Fibroblast of mammary gland (primary cell): ENCODE measurements at regions not wholly inside any gene's neighbourhood (a gene's known extent, or its start where the extent isn't known, plus 50 kb on each side); places are given as distances from the start of the nearest gene placed in this dataset.

ENCODE experiments used
- DNase-seq: peaks from one replicate; pipeline ENCODE4 v3.0.0-alpha.2; 2010; ENCODE audit warnings: low read depth
- H3K4me3 ChIP-seq: 2 replicates; pipeline ENCODE4 v1.5.1; 2011; ENCODE audit warnings: low read depth, mild to moderate bottlenecking, low read length, moderate library complexity; ENCODE audit not compliant: control insufficient read depth
- TF ChIP-seq, protein P1 (sequence below): conservative IDR thresholded peaks from 2 replicates; pipeline ENCODE4 v1.5.1; 2011; ENCODE audit warnings: low read depth, low read length, inconsistent platforms; ENCODE audit not compliant: control insufficient read depth, insufficient read depth

DNA sequence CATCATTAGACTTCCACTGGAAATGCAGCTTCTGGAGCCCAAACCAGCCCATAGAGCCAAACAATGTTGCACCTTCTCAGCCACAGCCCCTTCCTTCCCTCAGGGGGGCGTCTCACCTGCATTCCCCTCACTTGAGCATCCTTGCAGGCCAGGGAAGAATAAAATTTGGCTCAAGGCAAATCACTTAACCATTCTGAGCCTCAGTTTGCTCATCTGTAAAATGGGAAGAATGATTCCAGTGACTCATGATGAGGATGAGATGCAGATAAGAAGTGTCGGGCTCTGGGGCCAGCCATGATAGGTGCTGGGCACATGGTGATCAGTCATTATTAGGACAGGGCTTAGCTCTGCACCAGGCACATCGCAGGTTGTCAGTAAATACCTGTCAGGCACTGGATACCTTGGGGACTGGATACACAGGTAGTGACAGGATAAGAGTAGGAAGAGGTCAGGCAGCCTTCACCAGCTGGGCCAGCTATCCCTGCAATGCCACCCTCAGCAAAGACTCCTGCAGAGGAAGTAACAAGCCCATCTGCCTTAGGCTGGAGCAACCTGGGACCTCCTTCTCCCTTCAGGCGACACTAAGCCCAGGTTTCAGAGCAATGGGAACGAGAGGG, 208.0 kb upstream of the TNRC6C start:
- TF ChIP-seq, protein P1, sequence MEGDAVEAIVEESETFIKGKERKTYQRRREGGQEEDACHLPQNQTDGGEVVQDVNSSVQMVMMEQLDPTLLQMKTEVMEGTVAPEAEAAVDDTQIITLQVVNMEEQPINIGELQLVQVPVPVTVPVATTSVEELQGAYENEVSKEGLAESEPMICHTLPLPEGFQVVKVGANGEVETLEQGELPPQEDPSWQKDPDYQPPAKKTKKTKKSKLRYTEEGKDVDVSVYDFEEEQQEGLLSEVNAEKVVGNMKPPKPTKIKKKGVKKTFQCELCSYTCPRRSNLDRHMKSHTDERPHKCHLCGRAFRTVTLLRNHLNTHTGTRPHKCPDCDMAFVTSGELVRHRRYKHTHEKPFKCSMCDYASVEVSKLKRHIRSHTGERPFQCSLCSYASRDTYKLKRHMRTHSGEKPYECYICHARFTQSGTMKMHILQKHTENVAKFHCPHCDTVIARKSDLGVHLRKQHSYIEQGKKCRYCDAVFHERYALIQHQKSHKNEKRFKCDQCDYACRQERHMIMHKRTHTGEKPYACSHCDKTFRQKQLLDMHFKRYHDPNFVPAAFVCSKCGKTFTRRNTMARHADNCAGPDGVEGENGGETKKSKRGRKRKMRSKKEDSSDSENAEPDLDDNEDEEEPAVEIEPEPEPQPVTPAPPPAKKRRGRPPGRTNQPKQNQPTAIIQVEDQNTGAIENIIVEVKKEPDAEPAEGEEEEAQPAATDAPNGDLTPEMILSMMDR: no peak
- DNase-seq: no peak
- no peak overlapping the region for H3K4me3 ChIP-seq

DNA sequence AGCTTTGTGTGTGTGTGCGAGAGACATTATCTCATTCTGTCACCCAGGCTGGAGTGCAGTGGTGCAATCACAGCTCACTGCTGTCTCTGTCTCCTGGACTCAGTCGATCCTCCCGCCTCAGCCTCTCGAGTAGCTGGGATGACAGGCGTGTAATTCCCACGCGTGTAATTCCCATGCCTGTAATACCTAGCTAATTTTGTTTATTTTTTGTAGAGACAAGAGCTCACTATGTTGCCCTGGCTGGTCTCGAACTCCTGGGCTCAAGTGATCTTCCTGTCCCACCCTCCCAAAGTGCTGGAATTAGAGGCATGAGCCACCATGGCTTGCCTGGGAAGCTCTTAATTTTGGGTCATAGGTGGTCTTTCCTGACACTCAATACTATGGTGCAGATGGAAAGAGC, 205.3 kb upstream of the TNRC6C start:
- no peak for DNase-seq
- no peak overlapping the region for H3K4me3 ChIP-seq
- TF ChIP-seq, protein P1: no peak

DNA sequence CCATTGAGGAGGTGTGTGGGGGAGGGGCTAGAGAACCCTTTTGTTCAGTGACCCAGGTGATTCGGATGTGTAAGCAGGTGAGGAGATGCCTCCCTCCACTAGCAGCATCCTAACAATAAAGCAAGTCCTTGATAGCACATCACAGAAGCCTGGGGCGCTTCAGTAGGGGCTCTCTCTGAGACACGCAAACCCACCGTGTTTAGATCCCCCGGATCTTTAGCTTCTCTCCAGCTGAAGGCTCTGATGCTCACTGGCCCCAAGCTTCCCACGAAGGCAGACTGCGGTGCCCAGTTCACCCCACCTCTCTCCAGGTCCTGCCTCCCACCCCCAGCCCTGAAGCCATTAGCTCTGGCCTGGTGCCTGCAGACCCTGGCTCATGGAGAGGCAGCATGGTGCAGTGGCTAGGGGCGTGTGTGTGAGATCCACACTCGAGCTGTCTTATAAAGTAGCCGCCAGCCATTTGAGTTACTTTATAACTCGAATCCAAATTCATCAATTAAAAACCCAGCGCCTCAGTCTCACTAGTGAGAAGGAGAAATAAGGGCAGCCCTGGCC, 204.7 kb upstream of the TNRC6C start:
- no peak for DNase-seq
- TF ChIP-seq, protein P1: no peak
- H3K4me3 ChIP-seq: no peak overlapping the region

DNA sequence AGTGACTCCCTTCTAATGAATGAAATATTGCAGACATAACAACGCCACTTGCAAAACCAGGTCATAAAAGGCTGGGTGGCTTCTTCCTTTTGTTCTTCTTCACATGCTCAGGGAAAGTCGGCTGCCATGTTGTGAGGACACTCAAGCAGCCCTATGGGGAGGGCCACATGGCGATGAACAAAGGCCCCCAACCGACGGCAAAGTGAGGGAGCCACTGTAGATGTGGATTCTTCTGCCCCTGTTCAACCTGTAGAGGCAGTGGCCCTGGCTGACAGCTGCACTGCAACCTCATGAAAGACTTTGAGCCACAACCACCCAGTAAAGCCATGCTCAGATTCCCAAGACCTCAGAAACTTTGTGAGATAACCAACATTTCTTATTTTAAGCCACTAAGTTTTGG, 203.5 kb upstream of the TNRC6C start:
- TF ChIP-seq, protein P1: no peak
- no peak overlapping the region for H3K4me3 ChIP-seq
- no peak for DNase-seq

DNA sequence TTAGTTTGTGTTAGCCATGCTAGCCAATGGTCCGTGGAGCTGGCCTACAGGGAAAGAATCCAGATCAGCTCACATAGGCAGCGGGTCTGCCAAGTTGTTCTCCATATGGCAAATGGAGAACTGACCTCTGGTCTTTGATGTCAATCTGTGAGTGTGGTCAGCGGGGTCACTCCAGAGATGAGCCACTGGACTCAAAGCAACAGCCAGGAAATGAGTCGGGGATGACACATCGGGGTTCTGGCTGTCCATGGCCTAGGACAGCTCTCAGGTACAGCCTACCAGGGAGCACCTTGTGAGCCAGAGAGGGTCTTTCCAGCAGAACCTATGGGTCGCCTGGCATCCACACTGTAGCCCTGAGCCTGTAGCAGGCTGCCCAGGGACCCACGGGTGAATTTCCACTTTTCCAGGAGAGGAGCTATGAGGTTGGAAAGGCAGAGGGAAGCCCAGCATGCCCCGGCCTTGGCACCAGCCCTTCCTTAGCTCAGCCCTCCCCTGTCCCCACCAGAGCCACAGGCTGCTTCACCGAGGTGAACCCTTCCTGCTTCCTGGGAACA, 203.0 kb upstream of the TNRC6C start:
- H3K4me3 ChIP-seq: no peak overlapping the region
- TF ChIP-seq, protein P1: no peak
- peak; percentile 30 for DNase-seq

DNA sequence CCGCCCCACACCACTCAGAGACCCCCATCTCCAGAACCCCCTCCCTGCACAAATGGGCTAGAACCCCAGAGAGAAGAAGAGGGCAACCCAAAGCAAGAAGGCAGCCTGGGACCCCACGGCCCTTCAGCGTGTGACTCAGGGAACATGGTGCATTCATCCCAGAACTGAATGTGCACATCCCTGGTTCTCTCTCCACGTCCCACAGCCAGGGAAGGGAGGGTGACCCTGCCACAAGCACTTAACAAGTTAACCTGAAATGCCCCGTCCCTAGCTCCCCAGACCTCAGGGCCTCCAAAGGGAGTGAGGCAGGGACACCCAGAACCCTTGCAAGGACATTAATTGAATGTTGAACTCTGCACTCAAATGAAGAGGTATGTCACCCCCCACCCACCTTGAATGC, 202.5 kb upstream of the TNRC6C start:
- TF ChIP-seq, protein P1: no peak
- no peak overlapping the region for H3K4me3 ChIP-seq
- DNase-seq: no peak
